ENCODE measurements at regions not wholly inside any gene's neighbourhood (a gene's known extent, or its start where the extent isn't known, plus 50 kb on each side); places are given as distances from the start of the nearest gene placed in this dataset.

DNA sequence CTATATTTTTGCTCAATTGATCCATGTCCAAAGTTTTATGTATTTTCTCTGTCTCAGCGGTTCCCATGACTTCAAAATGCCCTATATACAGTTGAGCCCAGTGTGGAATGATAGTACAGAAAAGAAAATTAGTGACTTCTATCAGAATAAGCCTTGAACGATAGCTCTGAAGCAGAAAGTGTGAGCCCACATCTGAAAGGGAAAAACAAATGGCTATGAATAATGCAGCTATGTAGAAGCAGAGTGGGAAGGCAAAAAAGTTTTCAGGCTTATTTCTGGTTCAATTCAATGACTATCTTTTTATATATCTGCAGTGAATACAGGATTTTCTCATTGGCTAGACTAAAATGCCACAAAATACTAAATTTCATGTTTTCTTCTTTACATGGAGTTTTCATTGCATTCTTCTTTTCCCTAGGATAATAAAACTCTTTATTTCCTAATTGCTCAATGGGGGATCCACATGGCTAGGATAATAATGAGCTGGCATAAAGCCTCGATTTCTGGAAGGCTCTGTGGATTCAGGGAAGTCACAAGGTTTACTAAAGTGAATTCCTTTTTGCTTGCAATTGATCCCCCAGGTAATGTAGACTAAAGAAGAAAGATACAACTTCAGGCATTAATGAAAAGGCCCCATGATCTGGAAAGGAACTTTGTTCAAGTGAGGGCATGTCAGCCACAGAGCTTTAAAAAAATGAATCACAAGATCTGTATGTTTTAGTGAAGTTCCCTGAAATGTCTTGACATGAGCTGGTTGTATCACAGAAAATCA lies 377.0 kb upstream of the RIOK2 start:
- ATAC-seq (ENCODE audit: insufficient number of reproducible peaks, low FRiP score, low read depth) (no peak), DNase-seq (ENCODE audit: low spot score) (no peak)
- Histone ChIP-seq H3K4me3 (no peak overlapping the region), H3K27ac (no peak overlapping the region), H3K27me3 (replicated peaks; ENCODE audit: insufficient read depth) (no peaks in the 10 kb centered on the region), H3K4me1 (ENCODE audit: control insufficient read depth in 1 of 2, low read depth in 2 of 2) (no peaks in the 10 kb centered on the region), H3K9me3 (no peaks in the 10 kb centered on the region), H3K36me3 (no peaks in the 10 kb centered on the region)
- TF ChIP-seq CTCF (IDR thresholded peaks at IDR 0.05): no peak

- no peak overlapping the region for H3K4me3 ChIP-seq
- H3K36me3 ChIP-seq: no peaks in the 10 kb centered on the region
- ATAC-seq (ENCODE audit: insufficient number of reproducible peaks, low FRiP score, low read depth): no peak
- H3K27me3 ChIP-seq (replicated peaks; ENCODE audit: insufficient read depth): no peaks in the 10 kb centered on the region
- H3K9me3 ChIP-seq: no peaks in the 10 kb centered on the region
- no peaks in the 10 kb centered on the region for H3K4me1 ChIP-seq (ENCODE audit: control insufficient read depth in 1 of 2, low read depth in 2 of 2)
- TF ChIP-seq CTCF (IDR thresholded peaks at IDR 0.05): no peak
- DNase-seq (ENCODE audit: low spot score): no peak
- no peak overlapping the region for H3K27ac ChIP-seq
Observed at GRCh38 chr5:97560599-97560993, 377.5 kb upstream of the RIOK2 start.

- H3K4me1 ChIP-seq (ENCODE audit: control insufficient read depth in 1 of 2, low read depth in 2 of 2): no peaks in the 10 kb centered on the region
- no peaks in the 10 kb centered on the region for H3K36me3 ChIP-seq
- no peak overlapping the region for H3K27ac ChIP-seq
- H3K9me3 ChIP-seq: no peaks in the 10 kb centered on the region
- H3K27me3 ChIP-seq (replicated peaks; ENCODE audit: insufficient read depth): no peaks in the 10 kb centered on the region
- no peak for ATAC-seq (ENCODE audit: insufficient number of reproducible peaks, low FRiP score, low read depth)
- TF ChIP-seq CTCF (IDR thresholded peaks at IDR 0.05): no peak
- DNase-seq (ENCODE audit: low spot score): no peak
- H3K4me3 ChIP-seq: no peak overlapping the region
Observed at GRCh38 chr5:97563050-97563657, 380.1 kb upstream of the RIOK2 start.

DNA sequence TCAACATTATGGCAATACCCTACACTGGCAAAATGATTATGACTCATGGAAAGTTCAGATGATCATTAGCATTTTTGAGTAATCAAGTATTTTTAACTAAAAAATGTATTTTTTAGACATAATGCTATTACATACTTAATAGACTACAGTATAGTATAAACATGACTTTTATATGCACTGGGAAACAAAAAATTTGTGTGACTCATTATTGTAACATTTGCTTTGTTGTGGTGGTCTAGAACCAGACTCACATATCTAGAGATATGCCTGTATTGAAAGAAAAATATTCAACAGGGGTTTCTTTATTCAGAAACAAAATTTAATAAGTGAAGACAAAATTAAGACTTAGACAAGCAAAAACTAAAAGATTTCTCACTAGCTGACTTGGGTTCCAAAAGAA lies 385.3 kb upstream of the RIOK2 start:
- no peak for TF ChIP-seq CTCF (IDR thresholded peaks at IDR 0.05)
- H3K27me3 ChIP-seq (replicated peaks; ENCODE audit: insufficient read depth): no peaks in the 10 kb centered on the region
- no peak for DNase-seq (ENCODE audit: low spot score)
- H3K9me3 ChIP-seq: no peaks in the 10 kb centered on the region
- H3K36me3 ChIP-seq: no peaks in the 10 kb centered on the region
- no peak for ATAC-seq (ENCODE audit: insufficient number of reproducible peaks, low FRiP score, low read depth)
- H3K27ac ChIP-seq: no peak overlapping the region
- H3K4me3 ChIP-seq: no peak overlapping the region
- no peaks in the 10 kb centered on the region for H3K4me1 ChIP-seq (ENCODE audit: control insufficient read depth in 1 of 2, low read depth in 2 of 2)

DNA sequence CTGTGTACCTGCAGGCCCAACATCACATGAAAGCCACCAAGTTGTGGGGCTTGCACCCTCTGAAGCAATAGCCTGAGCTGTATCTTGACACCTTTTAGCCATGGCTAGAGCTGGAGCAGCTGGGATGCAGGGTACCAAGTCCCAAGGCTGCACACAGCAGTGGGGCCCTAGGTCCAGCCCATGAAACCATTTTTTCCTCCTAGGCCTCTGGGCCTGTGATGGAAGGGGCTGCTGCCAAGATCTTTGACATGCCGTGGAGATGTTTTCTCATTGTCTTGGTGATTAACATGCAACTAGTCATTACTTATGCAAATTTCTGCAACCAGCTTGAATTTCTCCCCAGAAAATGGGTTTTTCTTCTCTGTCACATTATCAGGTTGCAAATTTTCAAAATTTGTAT lies 387.2 kb upstream of the RIOK2 start:
- no peak for TF ChIP-seq CTCF (IDR thresholded peaks at IDR 0.05)
- H3K27me3 ChIP-seq (replicated peaks; ENCODE audit: insufficient read depth): no peaks in the 10 kb centered on the region
- no peak overlapping the region for H3K27ac ChIP-seq
- H3K36me3 ChIP-seq: no peaks in the 10 kb centered on the region
- H3K9me3 ChIP-seq: no peaks in the 10 kb centered on the region
- ATAC-seq (ENCODE audit: insufficient number of reproducible peaks, low FRiP score, low read depth) (no peak), DNase-seq (ENCODE audit: low spot score) (no peak)
- H3K4me1 ChIP-seq (ENCODE audit: control insufficient read depth in 1 of 2, low read depth in 2 of 2): no peaks in the 10 kb centered on the region
- H3K4me3 ChIP-seq: no peak overlapping the region

Measured in thoracic aorta (tissue), 2 donors.